ENCODE measurements at regions not wholly inside any gene's neighbourhood (a gene's known extent, or its start where the extent isn't known, plus 50 kb on each side); places are given as distances from the start of the nearest gene placed in this dataset.

DNA sequence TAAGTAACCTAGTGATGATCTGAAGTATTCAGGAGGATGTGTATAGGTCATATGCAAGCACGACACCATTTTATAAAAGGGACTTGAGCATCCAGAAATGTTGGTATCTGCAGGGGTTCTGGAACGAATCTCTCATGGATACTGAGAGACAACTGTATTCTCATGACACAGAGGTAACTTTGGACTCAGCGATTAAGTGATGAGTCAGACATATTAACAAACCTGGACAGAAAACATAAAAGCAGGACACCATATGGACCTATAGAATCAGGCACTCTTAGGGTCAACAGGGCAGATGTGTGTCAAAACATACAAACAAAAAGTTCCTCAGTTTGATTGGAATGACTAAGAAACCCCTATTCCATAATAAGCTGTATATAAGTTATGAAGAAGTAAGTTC, 248.1 kb downstream of the ANKRD7 start:
- no peak for TF ChIP-seq POLR2A (IDR thresholded peaks at IDR 0.05)
- TF ChIP-seq CTCF (IDR thresholded peaks at IDR 0.05 in 4 of 5, conservative IDR thresholded peaks at IDR 0.05 in 1 of 5): no peak

Measured in gastrocnemius medialis (tissue), 4 donors.